CD14-positive monocyte (primary cell): ENCODE measurements at regions not wholly inside any gene's neighbourhood (a gene's known extent, or its start where the extent isn't known, plus 50 kb on each side); places are given as distances from the start of the nearest gene placed in this dataset.

Experiments used
- DNase-seq, 3 donors: peaks; one replicate each; pipeline ENCODE4 v3.0.0-alpha.2; 2011 to 2022
- H2AFZ ChIP-seq: 2 replicates; pipeline ENCODE4 v1.6.0; 2012; ENCODE audit warnings: mild to moderate bottlenecking, low read depth, low read length, inconsistent platforms; ENCODE audit not compliant: insufficient read depth, poor library complexity, severe bottlenecking
- H3K27ac ChIP-seq, 2 donors: 1 replicate in 1 of 2; 2 replicates in 1 of 2; pipeline ENCODE4 v1.5.1; 2012 to 2013; ENCODE audit warnings: low read length in 2 of 2, control low read depth in 1 of 2, inconsistent platforms in 1 of 2, low read depth in 1 of 2, mild to moderate bottlenecking in 1 of 2
- H3K27me3 ChIP-seq, 2 donors: one replicate each; pipeline versions ENCODE4 v1.6.0 to v1.6.1; 2011 to 2013; ENCODE audit warnings: low read length in 2 of 2; ENCODE audit not compliant: control insufficient read depth in 2 of 2, insufficient read depth in 2 of 2
- H3K36me3 ChIP-seq, 2 donors: replicated peaks in 1 of 2; 1 replicate in 1 of 2; 2 replicates in 1 of 2; pipeline versions ENCODE4 v1.5.1 to v1.6.1; 2012 to 2013; ENCODE audit warnings: low read length in 2 of 2, control low read depth in 1 of 2, inconsistent platforms in 1 of 2, mild to moderate bottlenecking in 1 of 2; ENCODE audit not compliant: insufficient read depth in 2 of 2, control insufficient read depth in 1 of 2
- H3K4me1 ChIP-seq, 2 donors: 1 replicate in 1 of 2; 2 replicates in 1 of 2; pipeline versions ENCODE4 v1.5.1 to v1.6.1; 2012 to 2013; ENCODE audit warnings: low read length in 2 of 2, control low read depth in 1 of 2, inconsistent platforms in 1 of 2, mild to moderate bottlenecking in 1 of 2, moderate library complexity in 1 of 2; ENCODE audit not compliant: insufficient read depth in 2 of 2, control insufficient read depth in 1 of 2
- H3K4me2 ChIP-seq: replicated peaks from 2 replicates; pipeline ENCODE3; 2012; ENCODE audit warnings: low read length, moderate library complexity, mild to moderate bottlenecking; ENCODE audit not compliant: poor library complexity, severe bottlenecking; ENCODE audit errors: extremely low read depth
- H3K4me3 ChIP-seq, 3 experiments: fragments of 200-600 bp in 1 of 3; sonication (generic) in 1 of 3; replicated peaks in 1 of 3; 1 replicate in 2 of 3; 2 replicates in 1 of 3; pipeline ENCODE4 v1.5.1; 2011 to 2013; ENCODE audit warnings: low read length in 3 of 3, mild to moderate bottlenecking in 3 of 3, control low read depth in 2 of 3, low read depth in 2 of 3, inconsistent platforms in 1 of 3, moderate library complexity in 1 of 3
- H3K79me2 ChIP-seq: 2 replicates; pipeline ENCODE4 v1.6.0; 2012; ENCODE audit warnings: mild to moderate bottlenecking, control low read depth, inconsistent platforms, low read length, moderate library complexity; ENCODE audit not compliant: insufficient read depth
- H3K9ac ChIP-seq: 2 replicates; pipeline ENCODE4 v1.6.0; 2017; ENCODE audit warnings: low read length, mild to moderate bottlenecking; ENCODE audit not compliant: insufficient read depth, poor library complexity, severe bottlenecking
- H3K9me3 ChIP-seq, 2 donors: replicated peaks in 1 of 2; 1 replicate in 1 of 2; 2 replicates in 1 of 2; pipeline versions ENCODE4 v1.5.1 to v1.6.1; 2012 to 2013; ENCODE audit warnings: low read length in 2 of 2, control low read depth in 1 of 2; ENCODE audit not compliant: control insufficient read depth in 1 of 2, insufficient read depth in 1 of 2
- H4K20me1 ChIP-seq: 2 replicates; pipeline ENCODE4 v1.6.0; 2012; ENCODE audit warnings: mild to moderate bottlenecking, low read length, control low read depth, moderate library complexity; ENCODE audit not compliant: insufficient read depth
- H3K27ac Mint-ChIP-seq, 7 donors: one replicate each; pipeline ENCODE4 v1.8.0; 2020; ENCODE audit warnings: mild to moderate bottlenecking in 7 of 7, mixed read lengths in 7 of 7, moderate library complexity in 6 of 7, inconsistent platforms in 2 of 7
- H3K27me3 Mint-ChIP-seq, 3 donors: one replicate each; pipeline ENCODE4 v1.8.0; 2021 to 2022; ENCODE audit warnings: low read depth in 3 of 3, mild to moderate bottlenecking in 3 of 3, mixed read lengths in 3 of 3, moderate library complexity in 3 of 3, inconsistent platforms in 1 of 3
- H3K36me3 Mint-ChIP-seq, 2 donors: one replicate each; pipeline ENCODE4 v1.8.0; 2020; ENCODE audit warnings: mixed read lengths in 2 of 2, inconsistent platforms in 1 of 2, mild to moderate bottlenecking in 1 of 2
- H3K4me1 Mint-ChIP-seq: one replicate; pipeline ENCODE4 v1.8.0; 2020; ENCODE audit warnings: mild to moderate bottlenecking, mixed read lengths
- H3K4me3 Mint-ChIP-seq, 2 donors: one replicate each; pipeline ENCODE4 v1.8.0; 2020; ENCODE audit warnings: mild to moderate bottlenecking in 2 of 2, mixed read lengths in 2 of 2, moderate library complexity in 1 of 2
- H3K9me3 Mint-ChIP-seq, 7 donors: one replicate each; pipeline ENCODE4 v1.8.0; 2020 to 2022; ENCODE audit warnings: mixed read lengths in 7 of 7, mild to moderate bottlenecking in 6 of 7, moderate library complexity in 6 of 7, inconsistent platforms in 2 of 7
- CTCF ChIP-seq: fragments of 200-600 bp; IDR thresholded peaks from one replicate; pipeline ENCODE4 v1.8.0; 2022; ENCODE audit warnings: antibody characterized with exemption, mild to moderate bottlenecking
- WGBS: methylation state at CpG from one replicate; pipeline ENCODE4 v1.1.5; 2013; ENCODE audit warnings: missing lambda C conversion rate; ENCODE audit not compliant: insufficient coverage; 5-methylcytosine and 5-hydroxymethylcytosine counted together
- intact Hi-C, 2 donors: fragments of 100-400 bp; cut with micrococcal nuclease; formaldehyde crosslinking; loops; one replicate each; pipeline versions ENCODE4 v1.15.0 to v1.15.1; 2023

GRCh38 chr4:1494416-1495315, 88.4 kb upstream of the NKX1-1 start:
- H3K27ac Mint-ChIP-seq = no peak overlapping the region
- no peaks in the 10 kb centered on the region for H3K79me2 ChIP-seq
- H3K9me3 ChIP-seq = no peaks in the 10 kb centered on the region
- H2AFZ ChIP-seq = no peak overlapping the region
- H3K4me2 ChIP-seq = no peak overlapping the region
- WGBS = 88% methylated on average over 24 of the region's 37 CpGs
- TF ChIP-seq CTCF = no peak
- H3K4me3 Mint-ChIP-seq = no peak overlapping the region
- H4K20me1 ChIP-seq = no peaks in the 10 kb centered on the region
- no peak overlapping the region for H3K27ac ChIP-seq
- H3K9ac ChIP-seq = no peak overlapping the region
- H3K27me3 ChIP-seq = no peaks in the 10 kb centered on the region
- no peaks in the 10 kb centered on the region for H3K9me3 Mint-ChIP-seq
- H3K4me3 ChIP-seq = no peak overlapping the region
- DNase-seq = no peak
- no peaks in the 10 kb centered on the region for H3K4me1 ChIP-seq
- H3K27me3 Mint-ChIP-seq = peaks cover 4 to 6% (median 5%) of the 10 kb centered on the region in 3 donors
- no peaks in the 10 kb centered on the region for H3K4me1 Mint-ChIP-seq
- no peaks in the 10 kb centered on the region for H3K36me3 ChIP-seq
- H3K36me3 Mint-ChIP-seq = no peaks in the 10 kb centered on the region
- intact Hi-C loops = no loop called here

DNA sequence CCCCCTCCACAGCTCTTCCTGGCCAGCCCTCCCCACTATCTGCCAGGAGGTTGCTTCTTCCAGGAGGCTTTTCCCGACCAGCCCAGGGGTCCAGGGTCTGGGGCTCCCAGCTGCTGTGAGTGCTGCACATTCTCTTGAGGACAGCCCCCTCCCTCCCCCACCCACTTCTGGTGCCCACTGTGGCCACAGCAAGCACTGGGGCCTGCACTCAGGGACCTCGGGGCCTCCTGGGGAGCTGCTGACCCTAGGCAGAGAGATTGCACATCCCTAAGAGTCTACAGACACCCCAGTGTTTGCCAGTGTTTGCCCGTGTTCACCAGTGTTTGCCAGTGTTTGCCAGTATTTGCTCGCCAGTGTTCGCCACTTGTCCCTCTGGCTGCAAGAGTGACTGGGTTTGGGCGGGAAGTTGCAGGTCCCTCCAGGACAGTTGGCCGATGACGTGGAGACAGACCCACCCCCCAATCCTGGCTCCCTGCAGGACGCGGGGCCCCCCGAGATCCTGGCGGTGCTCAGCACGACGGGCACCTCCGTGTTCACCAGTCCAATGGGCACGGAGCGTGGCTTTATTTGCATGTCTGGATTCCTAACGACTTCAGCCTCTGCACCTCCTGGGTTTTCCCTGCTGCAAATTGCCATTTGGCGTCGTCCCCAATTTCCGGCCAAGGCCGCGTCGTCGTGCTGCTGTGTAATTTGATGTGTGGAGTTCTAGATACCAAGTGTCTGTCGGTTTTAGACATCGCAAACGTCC, 87.5 kb upstream of the NKX1-1 start:
- H3K9ac ChIP-seq = no peak overlapping the region
- H3K36me3 ChIP-seq = no peaks in the 10 kb centered on the region
- H3K4me2 ChIP-seq = no peak overlapping the region
- no peak for DNase-seq
- H3K27ac Mint-ChIP-seq = no peak overlapping the region
- no peaks in the 10 kb centered on the region for H3K27me3 ChIP-seq
- no peaks in the 10 kb centered on the region for H4K20me1 ChIP-seq
- H3K27me3 Mint-ChIP-seq = peaks cover 5 to 7% (median 5%) of the 10 kb centered on the region in 3 donors
- H3K9me3 Mint-ChIP-seq = peaks cover 0 to 3% (median 0%) of the 10 kb centered on the region in 7 donors
- H3K9me3 ChIP-seq = no peaks in the 10 kb centered on the region
- no peaks in the 10 kb centered on the region for H3K4me1 ChIP-seq
- no peak for TF ChIP-seq CTCF
- H3K4me3 ChIP-seq = no peak overlapping the region
- H3K36me3 Mint-ChIP-seq = no peaks in the 10 kb centered on the region
- no peak overlapping the region for H3K4me3 Mint-ChIP-seq
- H3K79me2 ChIP-seq = no peaks in the 10 kb centered on the region
- H2AFZ ChIP-seq = no peak overlapping the region
- H3K4me1 Mint-ChIP-seq = no peaks in the 10 kb centered on the region
- intact Hi-C loops = no loop called here
- no peak overlapping the region for H3K27ac ChIP-seq
- WGBS = 86% methylated on average over 17 of the region's 28 CpGs
